Keratinocyte (primary cell): ENCODE measurements at regions not wholly inside any gene's neighbourhood (a gene's known extent, or its start where the extent isn't known, plus 50 kb on each side); places are given as distances from the start of the nearest gene placed in this dataset.

Experiments
- EZH2 ChIP-seq: IDR thresholded peaks from one replicate; pipeline ENCODE4 v1.6.1; 2012; ENCODE audit warnings: inconsistent platforms, mild to moderate bottlenecking, low read length, moderate library complexity
- TF ChIP-seq, protein P1 (sequence below), 3 experiments: IDR thresholded peaks in 1 of 3; conservative IDR thresholded peaks in 1 of 3; optimal IDR thresholded peaks in 1 of 3; 2 replicates in 2 of 3; 3 replicates in 1 of 3; pipeline versions ENCODE3 to v1.5.1; 2011; ENCODE audit warnings: low read length in 3 of 3, mild to moderate bottlenecking in 3 of 3, moderate library complexity in 2 of 3, control low read depth in 1 of 3, inconsistent platforms in 1 of 3; ENCODE audit not compliant: insufficient read depth in 2 of 3; ENCODE audit errors: extremely low read depth in 1 of 3

DNA sequence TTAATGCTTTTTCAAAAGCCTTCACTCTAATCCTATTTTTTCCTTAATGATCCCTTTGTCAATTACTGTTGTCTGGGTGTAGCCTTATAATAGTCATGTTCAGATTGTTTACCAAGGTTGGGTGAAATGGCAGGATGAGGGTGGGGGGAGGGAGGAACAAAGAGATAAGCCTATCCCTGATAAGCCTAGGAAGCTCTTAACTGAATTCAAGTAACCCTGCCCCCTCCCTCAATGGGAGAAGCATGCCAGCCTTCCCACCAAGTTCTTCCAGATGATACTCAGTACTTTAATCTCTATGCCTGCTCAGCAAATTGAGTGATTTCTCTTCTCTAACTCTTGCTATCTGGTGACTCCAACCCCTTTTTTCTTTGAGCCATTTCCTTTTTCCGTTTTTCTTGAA, 180.3 kb upstream of the ETAA1 start:
- TF ChIP-seq, protein P1, sequence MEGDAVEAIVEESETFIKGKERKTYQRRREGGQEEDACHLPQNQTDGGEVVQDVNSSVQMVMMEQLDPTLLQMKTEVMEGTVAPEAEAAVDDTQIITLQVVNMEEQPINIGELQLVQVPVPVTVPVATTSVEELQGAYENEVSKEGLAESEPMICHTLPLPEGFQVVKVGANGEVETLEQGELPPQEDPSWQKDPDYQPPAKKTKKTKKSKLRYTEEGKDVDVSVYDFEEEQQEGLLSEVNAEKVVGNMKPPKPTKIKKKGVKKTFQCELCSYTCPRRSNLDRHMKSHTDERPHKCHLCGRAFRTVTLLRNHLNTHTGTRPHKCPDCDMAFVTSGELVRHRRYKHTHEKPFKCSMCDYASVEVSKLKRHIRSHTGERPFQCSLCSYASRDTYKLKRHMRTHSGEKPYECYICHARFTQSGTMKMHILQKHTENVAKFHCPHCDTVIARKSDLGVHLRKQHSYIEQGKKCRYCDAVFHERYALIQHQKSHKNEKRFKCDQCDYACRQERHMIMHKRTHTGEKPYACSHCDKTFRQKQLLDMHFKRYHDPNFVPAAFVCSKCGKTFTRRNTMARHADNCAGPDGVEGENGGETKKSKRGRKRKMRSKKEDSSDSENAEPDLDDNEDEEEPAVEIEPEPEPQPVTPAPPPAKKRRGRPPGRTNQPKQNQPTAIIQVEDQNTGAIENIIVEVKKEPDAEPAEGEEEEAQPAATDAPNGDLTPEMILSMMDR (optimal IDR thresholded peaks at IDR 0.05 in 1 of 3, IDR thresholded peaks at IDR 0.05 in 1 of 3, conservative IDR thresholded peaks at IDR 0.05 in 1 of 3; ENCODE audit: extremely low read depth in 1 of 3, insufficient read depth in 2 of 3, low read length in 3 of 3) = no peak
- TF ChIP-seq EZH2 = no peak
